ENCODE measurements at regions not wholly inside any gene's neighbourhood (a gene's known extent, or its start where the extent isn't known, plus 50 kb on each side); places are given as distances from the start of the nearest gene placed in this dataset.

DNA sequence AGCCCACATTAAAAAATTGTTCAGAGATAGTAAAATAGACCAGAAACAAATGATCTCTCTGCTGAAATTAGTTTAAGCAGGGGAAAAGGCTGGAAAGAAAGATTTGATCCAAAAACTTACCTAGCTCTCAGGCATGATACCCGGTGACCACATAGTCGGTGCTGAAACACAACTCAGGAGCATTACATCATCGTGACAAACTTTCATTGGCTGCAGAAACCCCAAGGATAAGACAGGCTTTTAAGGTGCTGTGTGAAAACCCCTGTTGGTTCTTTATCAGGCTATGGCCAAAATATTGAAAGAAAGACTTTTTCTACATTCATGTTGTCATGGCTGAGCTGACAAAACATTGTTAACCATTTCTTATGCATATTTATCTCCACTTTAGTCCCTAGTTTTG, 171.7 kb upstream of the KLF12 start:
- TF ChIP-seq CTCF (IDR thresholded peaks at IDR 0.05; ENCODE audit: low read length) (no peak), EZH2 (IDR thresholded peaks at IDR 0.05; ENCODE audit: borderline replicate concordance, low read length) (no peak)

Data from OCI-LY1 (cell line).